ENCODE measurements at regions not wholly inside any gene's neighbourhood (a gene's known extent, or its start where the extent isn't known, plus 50 kb on each side); places are given as distances from the start of the nearest gene placed in this dataset.

DNA sequence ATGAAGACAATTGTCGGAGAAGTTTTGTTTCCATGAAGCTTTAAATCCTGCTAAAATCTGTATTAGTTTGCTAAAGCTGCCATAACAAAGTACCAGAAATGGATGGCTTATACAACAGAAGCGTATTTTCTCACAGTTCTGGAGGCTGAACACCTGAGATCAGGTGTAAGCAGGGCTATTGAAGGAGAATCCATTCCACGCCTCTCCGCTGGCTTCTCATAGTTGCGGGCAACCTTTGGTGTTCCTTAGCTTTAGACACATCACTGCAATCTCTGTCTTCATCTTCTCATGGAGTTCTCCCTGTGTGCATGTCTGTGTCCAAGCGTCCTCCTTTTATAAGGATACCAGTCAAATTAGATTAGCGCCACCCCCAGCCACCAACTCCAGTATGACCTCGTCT lies 159.9 kb upstream of the CDYL start:
- Histone ChIP-seq H4K20me1 (replicated peaks; ENCODE audit: control insufficient read depth, extremely low read depth, insufficient read depth, low read length) (no peaks in the 10 kb centered on the region), H3K79me2 (ENCODE audit: control insufficient read depth, insufficient read depth, low read length) (no peaks in the 10 kb centered on the region), H3K4me2 (ENCODE audit: insufficient read depth, low read length) (no peak overlapping the region), H3K27ac (ENCODE audit: insufficient read depth, low read depth, low read length) (no peak overlapping the region), H3K9me1 (replicated peaks; ENCODE audit: control insufficient read depth, extremely low read depth, insufficient read depth, low read length) (no peaks in the 10 kb centered on the region), H2AFZ (ENCODE audit: low read depth, low read length) (no peak overlapping the region), H3K4me3 (replicated peaks in 1 of 3; ENCODE audit: insufficient read depth in 1 of 3, low read depth in 1 of 3, low read length in 3 of 3) (no peak overlapping the region), H3K9ac (replicated peaks; ENCODE audit: extremely low read depth, insufficient read depth, low read length) (no peak overlapping the region), H3K27me3 (ENCODE audit: control insufficient read depth in 2 of 2, insufficient read depth in 2 of 2, low read length in 2 of 2) (peaks cover 0 to 2% of the 10 kb centered on the region in 2 experiments), H3K4me1 (ENCODE audit: control insufficient read depth, extremely low read depth, insufficient read depth, low read length) (no peaks in the 10 kb centered on the region), H3K9me3 (replicated peaks; ENCODE audit: control insufficient read depth, insufficient read depth, low read length) (no peaks in the 10 kb centered on the region), H3K36me3 (ENCODE audit: control insufficient read depth in 2 of 2, extremely low read depth in 1 of 2, insufficient read depth in 2 of 2, low read length in 2 of 2) (no peaks in the 10 kb centered on the region)
- dilution Hi-C loops (cut with MboI; ENCODE audit: extremely low pct_ligation_motif_present, low sequenced_read_pairs), result no loop called here
- CTCF ChIA-PET, result no interaction called here
- FAIRE-seq (no peak), DNase-seq (ENCODE audit: low read depth, low spot score) (no peak)
- POLR2A ChIA-PET, result no interaction called here
- no TSS peak for BruUV-seq (replicated peaks)
- intact Hi-C loops (cut with micrococcal nuclease), result no loop called here
- TF ChIP-seq, protein P1, sequence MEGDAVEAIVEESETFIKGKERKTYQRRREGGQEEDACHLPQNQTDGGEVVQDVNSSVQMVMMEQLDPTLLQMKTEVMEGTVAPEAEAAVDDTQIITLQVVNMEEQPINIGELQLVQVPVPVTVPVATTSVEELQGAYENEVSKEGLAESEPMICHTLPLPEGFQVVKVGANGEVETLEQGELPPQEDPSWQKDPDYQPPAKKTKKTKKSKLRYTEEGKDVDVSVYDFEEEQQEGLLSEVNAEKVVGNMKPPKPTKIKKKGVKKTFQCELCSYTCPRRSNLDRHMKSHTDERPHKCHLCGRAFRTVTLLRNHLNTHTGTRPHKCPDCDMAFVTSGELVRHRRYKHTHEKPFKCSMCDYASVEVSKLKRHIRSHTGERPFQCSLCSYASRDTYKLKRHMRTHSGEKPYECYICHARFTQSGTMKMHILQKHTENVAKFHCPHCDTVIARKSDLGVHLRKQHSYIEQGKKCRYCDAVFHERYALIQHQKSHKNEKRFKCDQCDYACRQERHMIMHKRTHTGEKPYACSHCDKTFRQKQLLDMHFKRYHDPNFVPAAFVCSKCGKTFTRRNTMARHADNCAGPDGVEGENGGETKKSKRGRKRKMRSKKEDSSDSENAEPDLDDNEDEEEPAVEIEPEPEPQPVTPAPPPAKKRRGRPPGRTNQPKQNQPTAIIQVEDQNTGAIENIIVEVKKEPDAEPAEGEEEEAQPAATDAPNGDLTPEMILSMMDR (IDR thresholded peaks at IDR 0.05; ENCODE audit: extremely low read depth in 1 of 2, insufficient read depth in 1 of 2, low read depth in 1 of 2, low read length in 2 of 2), result no peak
- TF ChIP-seq MYC (IDR thresholded peaks at IDR 0.05; ENCODE audit: low read depth, low read length) (no peak), POLR2AphosphoS5 (IDR thresholded peaks at IDR 0.05; ENCODE audit: insufficient read depth, low read depth, low read length) (no peak), GATA2 (IDR thresholded peaks at IDR 0.05; ENCODE audit: insufficient read depth, insufficient read length, low read depth, low read length) (no peak), EZH2 (IDR thresholded peaks at IDR 0.05; ENCODE audit: borderline replicate concordance, low read depth, low read length, severe bottlenecking) (no peak), FOS (IDR thresholded peaks at IDR 0.05; ENCODE audit: borderline replicate concordance, insufficient read depth, low read length) (no peak), JUN (IDR thresholded peaks at IDR 0.05; ENCODE audit: borderline replicate concordance, insufficient read depth, insufficient read length, low read depth) (no peak), POLR2A (IDR thresholded peaks at IDR 0.05; ENCODE audit: low read depth, low read length) (no peak)
- TF ChIP-seq, protein P2, sequence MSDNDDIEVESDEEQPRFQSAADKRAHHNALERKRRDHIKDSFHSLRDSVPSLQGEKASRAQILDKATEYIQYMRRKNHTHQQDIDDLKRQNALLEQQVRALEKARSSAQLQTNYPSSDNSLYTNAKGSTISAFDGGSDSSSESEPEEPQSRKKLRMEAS (IDR thresholded peaks at IDR 0.05; ENCODE audit: insufficient read depth, insufficient read length), result no peak
